B cell (primary cell): ENCODE measurements at regions not wholly inside any gene's neighbourhood (a gene's known extent, or its start where the extent isn't known, plus 50 kb on each side); places are given as distances from the start of the nearest gene placed in this dataset.

Experiments
- ATAC-seq: fragments of 200-7000 bp; cut with Tn5 transposase; one replicate; pipeline ENCODE4 v1.10.0; 2021; ENCODE audit warnings: low read depth, mild to moderate bottlenecking, moderate number of reproducible peaks, moderate library complexity
- CTCF ChIA-PET: fragments of 350-600 bp; sonication (Branson Sonifier 250); formaldehyde crosslinking; loops from one replicate; lab custom pipeline; 2021; ENCODE audit warnings: antibody characterized with exemption, inconsistent platforms; lab: Charles Lee
- POLR2A ChIA-PET: fragments of 350-600 bp; sonication (Branson Sonifier 250); formaldehyde crosslinking; loops from one replicate; lab custom pipeline; 2021; ENCODE audit warnings: antibody characterized with exemption; lab: Charles Lee
- DNase-seq: peaks from one replicate; pipeline ENCODE4 v3.0.0; 2013
- H2AFZ ChIP-seq: 2 replicates; pipeline ENCODE4 v1.6.1; 2012; ENCODE audit warnings: mild to moderate bottlenecking, low read depth, low read length; ENCODE audit not compliant: insufficient read depth, poor library complexity, severe bottlenecking
- H3K27ac ChIP-seq, 2 donors: 1 replicate in 1 of 2; 2 replicates in 1 of 2; pipeline ENCODE4 v1.5.1; 2012 to 2013; ENCODE audit warnings: low read length in 2 of 2, mild to moderate bottlenecking in 2 of 2, moderate library complexity in 1 of 2
- H3K27me3 ChIP-seq, 4 experiments: fragments of 200-600 bp in 1 of 4; sonication (generic) in 1 of 4; replicated peaks in 1 of 4; 1 replicate in 2 of 4; 2 replicates in 2 of 4; pipeline versions ENCODE4 v1.6.1 to v1.7.0; 2013 to 2016; ENCODE audit warnings: low read length in 3 of 4, mild to moderate bottlenecking in 2 of 4, mixed read lengths in 1 of 4, moderate library complexity in 1 of 4; ENCODE audit not compliant: insufficient read depth in 4 of 4, control insufficient read depth in 3 of 4; ENCODE audit errors: control extremely low read depth in 1 of 4
- H3K36me3 ChIP-seq, 2 experiments: replicated peaks in 1 of 2; 1 replicate in 1 of 2; 2 replicates in 1 of 2; pipeline versions ENCODE4 v1.6.1 to v1.7.1; 2013; ENCODE audit warnings: low read length in 1 of 2; ENCODE audit not compliant: insufficient read depth in 2 of 2, control insufficient read depth in 1 of 2; ENCODE audit errors: control extremely low read depth in 1 of 2, extremely low read depth in 1 of 2
- H3K4me1 ChIP-seq, 2 donors: fragments of 200-600 bp in 1 of 2; sonication (generic) in 1 of 2; 1 replicate in 1 of 2; 2 replicates in 1 of 2; pipeline versions ENCODE4 v1.5.1 to v1.6.1; 2013 to 2017; ENCODE audit warnings: low read length in 2 of 2; ENCODE audit not compliant: control insufficient read depth in 2 of 2, insufficient read depth in 2 of 2
- H3K4me2 ChIP-seq: replicated peaks from 2 replicates; pipeline ENCODE3; 2012; ENCODE audit warnings: mild to moderate bottlenecking, low read depth, low read length; ENCODE audit not compliant: poor library complexity, severe bottlenecking
- H3K4me3 ChIP-seq, 5 experiments: fragments of 200-600 bp in 1 of 5; sonication (generic) in 1 of 5; 1 replicate in 3 of 5; 2 replicates in 2 of 5; pipeline versions ENCODE4 v1.5.1 to v1.7.0; 2011 to 2016; ENCODE audit warnings: low read length in 4 of 5, mild to moderate bottlenecking in 4 of 5, low read depth in 2 of 5, control low read depth in 1 of 5, moderate library complexity in 1 of 5; ENCODE audit not compliant: insufficient read depth in 1 of 5; ENCODE audit errors: control extremely low read depth in 1 of 5, extremely low read depth in 1 of 5
- H3K79me2 ChIP-seq: fragments of 200-600 bp; sonication (generic); one replicate; pipeline ENCODE4 v1.6.0; 2016; ENCODE audit warnings: low read length; ENCODE audit not compliant: control insufficient read depth, insufficient read depth
- H3K9ac ChIP-seq: fragments of 200-600 bp; sonication (generic); 2 replicates; pipeline ENCODE4 v1.6.1; 2017; ENCODE audit warnings: mild to moderate bottlenecking, low read length, moderate library complexity
- H3K9me3 ChIP-seq, 3 donors: one replicate each; pipeline versions ENCODE4 v1.6.1 to v1.7.1; 2013; ENCODE audit warnings: low read length in 2 of 3; ENCODE audit not compliant: control insufficient read depth in 2 of 3, insufficient read depth in 1 of 3; ENCODE audit errors: control extremely low read depth in 1 of 3
- H4K20me1 ChIP-seq: 2 replicates; pipeline ENCODE4 v1.6.0; 2012; ENCODE audit warnings: mild to moderate bottlenecking, low read length; ENCODE audit not compliant: insufficient read depth, control insufficient read depth, poor library complexity, severe bottlenecking
- H3K27ac Mint-ChIP-seq: one replicate; pipeline ENCODE4 v1.8.0; 2021; ENCODE audit warnings: mixed read lengths
- H3K27me3 Mint-ChIP-seq: one replicate; pipeline ENCODE4 v1.8.0; 2021; ENCODE audit warnings: mixed read lengths
- H3K4me1 Mint-ChIP-seq: one replicate; pipeline ENCODE4 v1.8.0; 2021; ENCODE audit warnings: mixed read lengths
- H3K4me3 Mint-ChIP-seq: one replicate; pipeline ENCODE4 v1.8.0; 2021; ENCODE audit warnings: mixed read lengths
- H3K9me3 Mint-ChIP-seq: one replicate; pipeline ENCODE4 v1.8.0; 2022; ENCODE audit warnings: mixed read lengths; ENCODE audit not compliant: insufficient read depth
- EZH2 ChIP-seq: IDR thresholded peaks from 2 replicates; pipeline ENCODE4 v1.6.1; 2012; ENCODE audit warnings: borderline replicate concordance, low read depth, mild to moderate bottlenecking, moderate library complexity, low read length; ENCODE audit not compliant: insufficient read depth, poor library complexity, severe bottlenecking
- WGBS: methylation state at CpG from one replicate; pipeline ENCODE4 v1.1.5; 2013; ENCODE audit warnings: missing lambda C conversion rate; ENCODE audit not compliant: insufficient coverage; 5-methylcytosine and 5-hydroxymethylcytosine counted together
- intact Hi-C: fragments of 100-400 bp; cut with micrococcal nuclease; formaldehyde crosslinking; loops from one replicate; pipeline ENCODE4 v1.10.0; 2022
- TF ChIP-seq, protein P1 (sequence below): fragments of 200-600 bp; IDR thresholded peaks from one replicate; pipeline ENCODE4 v1.8.0; 2022; ENCODE audit warnings: antibody characterized with exemption, mild to moderate bottlenecking

- TF ChIP-seq EZH2, result no peak
- TF ChIP-seq, protein P1, sequence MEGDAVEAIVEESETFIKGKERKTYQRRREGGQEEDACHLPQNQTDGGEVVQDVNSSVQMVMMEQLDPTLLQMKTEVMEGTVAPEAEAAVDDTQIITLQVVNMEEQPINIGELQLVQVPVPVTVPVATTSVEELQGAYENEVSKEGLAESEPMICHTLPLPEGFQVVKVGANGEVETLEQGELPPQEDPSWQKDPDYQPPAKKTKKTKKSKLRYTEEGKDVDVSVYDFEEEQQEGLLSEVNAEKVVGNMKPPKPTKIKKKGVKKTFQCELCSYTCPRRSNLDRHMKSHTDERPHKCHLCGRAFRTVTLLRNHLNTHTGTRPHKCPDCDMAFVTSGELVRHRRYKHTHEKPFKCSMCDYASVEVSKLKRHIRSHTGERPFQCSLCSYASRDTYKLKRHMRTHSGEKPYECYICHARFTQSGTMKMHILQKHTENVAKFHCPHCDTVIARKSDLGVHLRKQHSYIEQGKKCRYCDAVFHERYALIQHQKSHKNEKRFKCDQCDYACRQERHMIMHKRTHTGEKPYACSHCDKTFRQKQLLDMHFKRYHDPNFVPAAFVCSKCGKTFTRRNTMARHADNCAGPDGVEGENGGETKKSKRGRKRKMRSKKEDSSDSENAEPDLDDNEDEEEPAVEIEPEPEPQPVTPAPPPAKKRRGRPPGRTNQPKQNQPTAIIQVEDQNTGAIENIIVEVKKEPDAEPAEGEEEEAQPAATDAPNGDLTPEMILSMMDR, result no peak
- H3K4me3 ChIP-seq, result no peak overlapping the region
- no peaks in the 10 kb centered on the region for H4K20me1 ChIP-seq
- ATAC-seq (no peak), DNase-seq (no peak)
- H3K36me3 ChIP-seq, result no peaks in the 10 kb centered on the region
- no peak overlapping the region for H3K4me2 ChIP-seq
- no peak overlapping the region for H3K27ac ChIP-seq
- peaks cover 0 to 6% (median 0%) of the 10 kb centered on the region in 3 donors for H3K9me3 ChIP-seq
- H3K27me3 ChIP-seq, result no peaks in the 10 kb centered on the region
- no peak overlapping the region for H3K9ac ChIP-seq
- ChIA-PET CTCF (no interaction called here), POLR2A (no interaction called here)
- H3K9me3 Mint-ChIP-seq, result no peaks in the 10 kb centered on the region
- peaks cover 14% of the 10 kb centered on the region for H3K79me2 ChIP-seq
- no peak overlapping the region for H3K4me3 Mint-ChIP-seq
- H3K27me3 Mint-ChIP-seq, result no peaks in the 10 kb centered on the region
- WGBS, result 95% methylated on average over 18 of the region's 19 CpGs
- intact Hi-C loops, result no loop called here
- no peak overlapping the region for H2AFZ ChIP-seq
- peaks cover 12% of the 10 kb centered on the region for H3K4me1 Mint-ChIP-seq
- no peak overlapping the region for H3K27ac Mint-ChIP-seq
- H3K4me1 ChIP-seq, result peaks cover 3 to 4% of the 10 kb centered on the region in 2 donors
Observed at GRCh38 chr2:241942416-241943208, 73.1 kb downstream of the RTP5 start.

GRCh38 chr2:241943209-241943850 is 73.8 kb downstream of the RTP5 start:
- intact Hi-C loops, result no loop called here
- no peaks in the 10 kb centered on the region for H3K9me3 Mint-ChIP-seq
- ChIA-PET POLR2A (interaction anchor here (0.6 kb wide), 1 partner anchor 21 kb away, joined by 6 read pairs; no protein-coding TSS in a partner anchor), CTCF (no interaction called here)
- no peak overlapping the region for H3K4me2 ChIP-seq
- TF ChIP-seq, protein P1, result no peak
- TF ChIP-seq EZH2, result no peak
- no peak overlapping the region for H3K4me3 Mint-ChIP-seq
- no peaks in the 10 kb centered on the region for H4K20me1 ChIP-seq
- no peak overlapping the region for H2AFZ ChIP-seq
- H3K4me1 Mint-ChIP-seq, result peaks cover 15% of the 10 kb centered on the region
- H3K27me3 ChIP-seq, result no peaks in the 10 kb centered on the region
- H3K36me3 ChIP-seq, result no peaks in the 10 kb centered on the region
- DNase-seq, result no peak
- H3K27ac Mint-ChIP-seq, result no peak overlapping the region
- peaks cover 0 to 6% (median 0%) of the 10 kb centered on the region in 3 donors for H3K9me3 ChIP-seq
- H3K9ac ChIP-seq, result no peak overlapping the region
- H3K4me3 ChIP-seq, result no peak overlapping the region
- H3K4me1 ChIP-seq, result peaks cover 3 to 4% of the 10 kb centered on the region in 2 donors
- H3K79me2 ChIP-seq, result peaks cover 19% of the 10 kb centered on the region
- no peak for ATAC-seq
- H3K27ac ChIP-seq, result no peak overlapping the region
- H3K27me3 Mint-ChIP-seq, result no peaks in the 10 kb centered on the region
- 96% methylated on average over 12 of the region's 15 CpGs for WGBS
